Smooth muscle cell (in vitro differentiated cells): ENCODE measurements at regions not wholly inside any gene's neighbourhood (a gene's known extent, or its start where the extent isn't known, plus 50 kb on each side); places are given as distances from the start of the nearest gene placed in this dataset.
"Not testable (repeated sequence)": the region's sequence is repeated elsewhere in the genome, so short reads cannot be mapped to it uniquely, and the experiment has no call there.

ENCODE experiments used
- DNase-seq: peaks from one replicate; lab custom pipeline; 2025; ENCODE audit not compliant: unreplicated experiment; lab: John Stamatoyannopoulos, UW
- H2AFZ ChIP-seq: fragments of 200-600 bp; sonication (generic); 2 replicates; pipeline ENCODE4 v1.6.0; 2016; ENCODE audit warnings: antibody characterized with exemption, low read depth, mild to moderate bottlenecking
- H3F3A ChIP-seq: fragments of 200-600 bp; sonication (generic); 2 replicates; pipeline ENCODE4 v1.6.0; 2017; ENCODE audit warnings: antibody characterized with exemption, low read depth
- H3K27ac ChIP-seq: fragments of 200-600 bp; sonication (generic); 2 replicates; pipeline ENCODE4 v1.5.1; 2016; ENCODE audit warnings: low read depth, mild to moderate bottlenecking
- H3K27me3 ChIP-seq: fragments of 200-600 bp; sonication (generic); 2 replicates; pipeline ENCODE4 v1.6.1; 2016; ENCODE audit warnings: low read depth, mild to moderate bottlenecking
- H3K36me3 ChIP-seq: fragments of 200-600 bp; sonication (generic); 2 replicates; pipeline ENCODE4 v1.5.1; 2016; ENCODE audit warnings: low read depth
- H3K4me1 ChIP-seq: fragments of 200-600 bp; sonication (generic); 2 replicates; pipeline ENCODE4 v1.5.1; 2016; ENCODE audit warnings: low read depth
- H3K4me2 ChIP-seq: fragments of 200-600 bp; sonication (generic); 2 replicates; pipeline ENCODE4 v1.6.0; 2016; ENCODE audit warnings: mild to moderate bottlenecking
- H3K4me3 ChIP-seq: fragments of 200-600 bp; sonication (generic); 2 replicates; pipeline ENCODE4 v1.5.1; 2016; ENCODE audit warnings: mild to moderate bottlenecking
- H3K79me2 ChIP-seq: fragments of 200-600 bp; sonication (generic); 2 replicates; pipeline ENCODE4 v1.6.0; 2016; ENCODE audit warnings: low read depth, mild to moderate bottlenecking
- H3K9ac ChIP-seq: fragments of 200-600 bp; sonication (generic); 2 replicates; pipeline ENCODE4 v1.6.0; 2016; ENCODE audit warnings: low read depth
- H3K9me3 ChIP-seq: fragments of 200-600 bp; sonication (generic); replicated peaks from 2 replicates; pipeline ENCODE4 v1.5.1; 2016; ENCODE audit warnings: low read depth
- H4K20me1 ChIP-seq: fragments of 200-600 bp; sonication (generic); 2 replicates; pipeline ENCODE4 v1.6.0; 2016; ENCODE audit warnings: low read depth
- CTCF ChIP-seq: fragments of 200-600 bp; sonication (generic); IDR thresholded peaks from 2 replicates; pipeline ENCODE4 v1.5.1; 2017; ENCODE audit warnings: borderline replicate concordance, mild to moderate bottlenecking, antibody characterized with exemption; ENCODE audit not compliant: insufficient read depth, poor library complexity, severe bottlenecking
- WGBS: methylation state at CpG from one replicate; pipeline ENCODE4 v1.1.7; 2016; ENCODE audit warnings: low lambda C conversion rate; 5-methylcytosine and 5-hydroxymethylcytosine counted together

DNA sequence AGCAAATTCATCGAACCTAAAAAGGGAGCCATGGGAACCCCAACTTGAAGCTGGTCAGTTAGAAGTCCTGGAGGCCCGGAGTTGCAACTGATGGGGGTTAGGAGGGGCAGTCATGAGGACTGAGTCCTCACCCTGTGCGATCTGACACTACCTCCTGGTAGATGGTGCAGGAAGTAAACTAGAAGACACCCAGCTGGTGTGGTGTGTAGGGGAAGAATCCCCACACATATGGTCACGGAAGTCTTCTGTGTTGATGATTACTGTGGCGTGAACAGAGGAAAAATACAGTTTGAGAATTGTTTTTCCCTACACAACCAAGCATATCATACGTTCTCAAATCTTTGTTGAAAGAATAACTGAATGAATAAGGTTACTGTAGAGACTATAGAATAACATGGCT, 164.6 kb upstream of the KCTD7 start:
- no peaks in the 10 kb centered on the region for H3F3A ChIP-seq
- H4K20me1 ChIP-seq, result no peaks in the 10 kb centered on the region
- H3K27me3 ChIP-seq, result no peaks in the 10 kb centered on the region
- no peak overlapping the region for H3K27ac ChIP-seq
- no peak overlapping the region for H2AFZ ChIP-seq
- no peak overlapping the region for H3K4me2 ChIP-seq
- 95% methylated on average over 6 of the region's 6 CpGs for WGBS
- H3K9me3 ChIP-seq, result no peaks in the 10 kb centered on the region
- H3K79me2 ChIP-seq, result no peaks in the 10 kb centered on the region
- no peaks in the 10 kb centered on the region for H3K36me3 ChIP-seq
- no peak for DNase-seq
- no peak overlapping the region for H3K4me3 ChIP-seq
- TF ChIP-seq CTCF, result no peak
- no peak overlapping the region for H3K9ac ChIP-seq
- H3K4me1 ChIP-seq, result no peaks in the 10 kb centered on the region

- 95% methylated on average over 8 of the region's 8 CpGs for WGBS
- no peak for TF ChIP-seq CTCF
- Histone ChIP-seq H3K9me3 (no peaks in the 10 kb centered on the region), H2AFZ (no peak overlapping the region), H3F3A (no peaks in the 10 kb centered on the region), H3K79me2 (no peaks in the 10 kb centered on the region), H3K4me2 (no peak overlapping the region), H3K27ac (no peak overlapping the region), H4K20me1 (no peaks in the 10 kb centered on the region), H3K27me3 (no peaks in the 10 kb centered on the region), H3K36me3 (no peaks in the 10 kb centered on the region), H3K4me1 (no peaks in the 10 kb centered on the region), H3K9ac (no peak overlapping the region), H3K4me3 (no peak overlapping the region)
- DNase-seq, result no peak
Observed at GRCh38 chr7:66466081-66466600, 162.5 kb upstream of the KCTD7 start.

DNA sequence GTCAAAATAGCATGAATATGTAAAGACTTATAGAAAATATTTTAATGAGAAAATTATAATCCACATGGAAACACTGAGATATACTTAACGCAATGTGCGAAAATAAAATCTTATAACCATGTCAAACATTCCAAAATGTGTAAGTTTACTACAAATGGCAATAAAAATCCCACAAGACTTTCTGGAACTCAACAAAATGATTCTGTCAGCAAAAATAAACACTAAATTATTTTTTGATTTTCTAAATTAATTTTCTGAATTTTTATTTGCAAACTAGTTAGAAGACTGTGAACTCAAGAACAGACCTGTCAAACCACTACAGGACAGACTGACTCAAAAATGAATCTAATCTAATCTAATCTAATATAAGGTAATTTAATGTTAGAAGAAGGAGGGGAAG, 160.8 kb upstream of the KCTD7 start:
- H3K27ac ChIP-seq, result no peak overlapping the region
- H3K9ac ChIP-seq, result no peak overlapping the region
- no peaks in the 10 kb centered on the region for H3K79me2 ChIP-seq
- no peaks in the 10 kb centered on the region for H3K27me3 ChIP-seq
- no peaks in the 10 kb centered on the region for H3K4me1 ChIP-seq
- H4K20me1 ChIP-seq, result no peaks in the 10 kb centered on the region
- H3K4me3 ChIP-seq, result no peak overlapping the region
- H2AFZ ChIP-seq, result no peak overlapping the region
- DNase-seq, result no peak
- no peaks in the 10 kb centered on the region for H3K9me3 ChIP-seq
- 95% methylated on average over 2 of the region's 2 CpGs for WGBS
- no peak for TF ChIP-seq CTCF
- H3F3A ChIP-seq, result no peaks in the 10 kb centered on the region
- H3K4me2 ChIP-seq, result no peak overlapping the region
- no peaks in the 10 kb centered on the region for H3K36me3 ChIP-seq

- not testable (repeated sequence) for H3K4me1 ChIP-seq, H4K20me1 ChIP-seq, H3K27me3 ChIP-seq, H3F3A ChIP-seq, H3K4me3 ChIP-seq, H3K9me3 ChIP-seq, H3K9ac ChIP-seq, DNase-seq, H3K27ac ChIP-seq, H3K4me2 ChIP-seq, H3K36me3 ChIP-seq, H2AFZ ChIP-seq, H3K79me2 ChIP-seq
- 89% methylated on average over 3 of the region's 3 CpGs for WGBS
Observed at GRCh38 chr7:66473064-66473463, 155.6 kb upstream of the KCTD7 start.
